ENCODE measurements at regions not wholly inside any gene's neighbourhood (a gene's known extent, or its start where the extent isn't known, plus 50 kb on each side); places are given as distances from the start of the nearest gene placed in this dataset.

DNA sequence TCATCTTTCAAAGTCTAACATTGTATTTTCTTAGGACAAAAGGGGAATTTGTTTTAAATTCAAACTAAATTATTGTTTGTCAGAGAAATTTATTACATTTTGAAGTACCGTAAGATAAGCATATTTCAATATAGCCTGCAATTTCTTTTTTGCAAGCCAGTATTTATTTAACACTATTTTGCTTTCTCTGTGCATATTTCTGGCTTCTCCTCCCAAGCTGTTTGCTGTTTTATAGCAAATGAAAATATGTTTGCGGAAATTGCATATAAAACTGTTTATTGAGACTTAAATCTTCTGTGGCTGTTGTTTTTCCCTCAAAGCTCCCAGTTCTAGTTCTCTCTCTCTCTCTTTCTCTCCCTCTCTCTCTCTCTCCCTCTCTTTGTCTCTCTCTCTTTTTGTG lies 866.8 kb downstream of the FAM181B start:
- 16% methylated on average over 2 of the region's 2 CpGs for WGBS (ENCODE audit: missing lambda C conversion rate)
- H3K4me1 ChIP-seq = no peaks in the 10 kb centered on the region
- no peak for DNase-seq (ENCODE audit: low read depth in 1 of 2, low spot score in 1 of 2)
- FAIRE-seq = no peak
- ChIA-PET POLR2A (no interaction called here), CTCF (no interaction called here)
- H3K27ac ChIP-seq = no peak overlapping the region
- TF ChIP-seq, protein P1, sequence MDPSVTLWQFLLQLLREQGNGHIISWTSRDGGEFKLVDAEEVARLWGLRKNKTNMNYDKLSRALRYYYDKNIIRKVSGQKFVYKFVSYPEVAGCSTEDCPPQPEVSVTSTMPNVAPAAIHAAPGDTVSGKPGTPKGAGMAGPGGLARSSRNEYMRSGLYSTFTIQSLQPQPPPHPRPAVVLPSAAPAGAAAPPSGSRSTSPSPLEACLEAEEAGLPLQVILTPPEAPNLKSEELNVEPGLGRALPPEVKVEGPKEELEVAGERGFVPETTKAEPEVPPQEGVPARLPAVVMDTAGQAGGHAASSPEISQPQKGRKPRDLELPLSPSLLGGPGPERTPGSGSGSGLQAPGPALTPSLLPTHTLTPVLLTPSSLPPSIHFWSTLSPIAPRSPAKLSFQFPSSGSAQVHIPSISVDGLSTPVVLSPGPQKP (IDR thresholded peaks at IDR 0.05; ENCODE audit: low read depth, low read length) = no peak
- TF ChIP-seq TP53 (CRISPR knock-in tag; IDR thresholded peaks at IDR 0.05) = no peak
- TF ChIP-seq POLR2AphosphoS2 (conservative IDR thresholded peaks at IDR 0.05; ENCODE audit: low read length) = no peak
- TF ChIP-seq, protein P2, sequence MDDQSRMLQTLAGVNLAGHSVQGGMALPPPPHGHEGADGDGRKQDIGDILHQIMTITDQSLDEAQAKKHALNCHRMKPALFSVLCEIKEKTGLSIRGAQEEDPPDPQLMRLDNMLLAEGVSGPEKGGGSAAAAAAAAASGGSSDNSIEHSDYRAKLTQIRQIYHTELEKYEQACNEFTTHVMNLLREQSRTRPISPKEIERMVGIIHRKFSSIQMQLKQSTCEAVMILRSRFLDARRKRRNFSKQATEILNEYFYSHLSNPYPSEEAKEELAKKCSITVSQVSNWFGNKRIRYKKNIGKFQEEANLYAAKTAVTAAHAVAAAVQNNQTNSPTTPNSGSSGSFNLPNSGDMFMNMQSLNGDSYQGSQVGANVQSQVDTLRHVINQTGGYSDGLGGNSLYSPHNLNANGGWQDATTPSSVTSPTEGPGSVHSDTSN (IDR thresholded peaks at IDR 0.05) = no peak
- H3K4me3 ChIP-seq = no peak overlapping the region
- 0 out of 3 replicates have a peak, but pooled peaks cover 5% of the 10 kb centered on the region for H3K9me3 ChIP-seq
- H3K4me2 ChIP-seq = no peak overlapping the region
- no peak for ATAC-seq

GRCh38 chr11:81857386-81857785 lies 876.3 kb downstream of the FAM181B start:
- H3K27ac ChIP-seq = no peak overlapping the region
- 3% methylated on average over 4 of the region's 4 CpGs for WGBS (ENCODE audit: missing lambda C conversion rate)
- H3K4me1 ChIP-seq = no peaks in the 10 kb centered on the region
- H3K9me3 ChIP-seq = 0 out of 3 replicates have a peak, but pooled peaks cover 2% of the 10 kb centered on the region
- no peak overlapping the region for H3K4me3 ChIP-seq
- CTCF ChIA-PET = no interaction called here
- no peak for FAIRE-seq
- no peak for TF ChIP-seq ZNF302 (CRISPR knock-in tag; IDR thresholded peaks at IDR 0.05)
- TF ChIP-seq, protein P1 (IDR thresholded peaks at IDR 0.05; ENCODE audit: low read depth, low read length) = no peak
- TF ChIP-seq FOSL2 (IDR thresholded peaks at IDR 0.05) = no peak
- no peak for TF ChIP-seq FOSL2 (CRISPR knock-in tag; IDR thresholded peaks at IDR 0.05)
- no peak for TF ChIP-seq SMC3 (IDR thresholded peaks at IDR 0.05)
- TF ChIP-seq PHF8 (IDR thresholded peaks at IDR 0.05; ENCODE audit: borderline replicate concordance, low read depth) = no peak
- TF ChIP-seq CTCF (IDR thresholded peaks at IDR 0.05) = no peak
- no peak for TF ChIP-seq MAFK (IDR thresholded peaks at IDR 0.05; ENCODE audit: partially characterized antibody)
- TF ChIP-seq EP300 (IDR thresholded peaks at IDR 0.05) = no peak
- TF ChIP-seq ESRRA (IDR thresholded peaks at IDR 0.05; ENCODE audit: borderline replicate concordance, low read length) = no peak
- TF ChIP-seq, protein P3, sequence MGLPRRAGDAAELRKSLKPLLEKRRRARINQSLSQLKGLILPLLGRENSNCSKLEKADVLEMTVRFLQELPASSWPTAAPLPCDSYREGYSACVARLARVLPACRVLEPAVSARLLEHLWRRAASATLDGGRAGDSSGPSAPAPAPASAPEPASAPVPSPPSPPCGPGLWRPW (IDR thresholded peaks at IDR 0.05) = no peak
- no peak overlapping the region for H3K4me2 ChIP-seq
- ATAC-seq = no peak
- no peak for DNase-seq (ENCODE audit: low read depth in 1 of 2, low spot score in 1 of 2)
- POLR2A ChIA-PET = no interaction called here

GRCh38 chr11:81853791-81854190 lies 879.9 kb downstream of the FAM181B start:
- Histone ChIP-seq H3K27ac (no peak overlapping the region), H3K4me3 (no peak overlapping the region), H3K4me1 (no peaks in the 10 kb centered on the region), H3K9me3 (no peaks in the 10 kb centered on the region), H3K4me2 (no peak overlapping the region)
- FAIRE-seq = no peak
- no peak for ATAC-seq
- TF ChIP-seq PHF8 (IDR thresholded peaks at IDR 0.05; ENCODE audit: borderline replicate concordance, low read depth) (no peak), JUN (IDR thresholded peaks at IDR 0.05) (no peak), FOSL2 (IDR thresholded peaks at IDR 0.05) (no peak), FOSL2 (CRISPR knock-in tag; IDR thresholded peaks at IDR 0.05) (no peak), USF2 (IDR thresholded peaks at IDR 0.05) (no peak), CHD4 (IDR thresholded peaks at IDR 0.05; ENCODE audit: borderline replicate concordance) (no peak), HEYL (CRISPR knock-in tag; IDR thresholded peaks at IDR 0.05) (no peak), RNF2 (IDR thresholded peaks at IDR 0.05; ENCODE audit: borderline replicate concordance, low read depth) (no peak), MAX (IDR thresholded peaks at IDR 0.05) (no peak), EHMT2 (IDR thresholded peaks at IDR 0.05; ENCODE audit: low read depth) (no peak)
- TF ChIP-seq, protein P1 (IDR thresholded peaks at IDR 0.05; ENCODE audit: low read depth, low read length) = no peak
- TF ChIP-seq, protein P2 (IDR thresholded peaks at IDR 0.05) = no peak
- ChIA-PET CTCF (no interaction called here), POLR2A (no interaction called here)
- 2% methylated on average over 1 of the region's 1 CpG for WGBS (ENCODE audit: missing lambda C conversion rate)
- no peak for DNase-seq (ENCODE audit: low read depth in 1 of 2, low spot score in 1 of 2)
